ENCODE measurements at regions not wholly inside any gene's neighbourhood (a gene's known extent, or its start where the extent isn't known, plus 50 kb on each side); places are given as distances from the start of the nearest gene placed in this dataset.

- BruUV-seq (replicated peaks): no TSS peak
- no peak overlapping the region for H4K8ac ChIP-seq (ENCODE audit: low read depth in 2 of 2, low read length in 2 of 2)
- H3K4me2 ChIP-seq (ENCODE audit: low read depth, low read length): no peak overlapping the region
- no peaks in the 10 kb centered on the region for H3K36me3 ChIP-seq (ENCODE audit: control insufficient read depth, insufficient read depth, low read length)
- H2AFZ ChIP-seq (replicated peaks; ENCODE audit: low read length, poor library complexity): no peak overlapping the region
- no peak overlapping the region for H2BK5ac ChIP-seq (ENCODE audit: low read depth, low read length, poor library complexity, severe bottlenecking)
- no peak overlapping the region for H4K5ac ChIP-seq (ENCODE audit: low read depth, low read length)
- intact Hi-C loops (cut with micrococcal nuclease) (no loop called here), dilution Hi-C loops (cut with HindIII; ENCODE audit: low sequenced_read_pairs, unreplicated experiment) (no loop called here), in situ Hi-C loops (cut with MboI; ENCODE audit: low sequenced_read_pairs) (no loop called here)
- H3K14ac ChIP-seq (replicated peaks; ENCODE audit: low read depth, low read length): no peak overlapping the region
- H3K18ac ChIP-seq (ENCODE audit: low read depth, low read length): no peak overlapping the region
- H4K91ac ChIP-seq (ENCODE audit: insufficient read depth, low read depth, low read length): no peak overlapping the region
- no peak overlapping the region for H3K9ac ChIP-seq (ENCODE audit: low read depth, low read length)
- 88% methylated on average over 2 of the region's 3 CpGs; no CpG with 5 or more reads in 1 of the 2 experiments for WGBS, 2 experiments (ENCODE audit: extremely low coverage in 2 of 2, insufficient read length in 1 of 2)
- H3K56ac ChIP-seq (ENCODE audit: extremely low read depth, insufficient read depth, low read length): no peak overlapping the region
- ChIA-PET CTCF (no interaction called here), POLR2A (ENCODE audit: unreplicated experiment) (no interaction called here)
- H2BK120ac ChIP-seq (ENCODE audit: low read depth, low read length): no peak overlapping the region
- no peaks in the 10 kb centered on the region for H3K79me1 ChIP-seq (ENCODE audit: low read depth in 1 of 2, low read length in 2 of 2)
- no peaks in the 10 kb centered on the region for H3K4me1 ChIP-seq (ENCODE audit: control insufficient read depth, insufficient read depth, low read length)
- no peak overlapping the region for H2AK9ac ChIP-seq (replicated peaks; ENCODE audit: low read depth, low read length, poor library complexity)
- DNase-seq: no peak
- no peaks in the 10 kb centered on the region; the same call in 1 of the 2 replicates for H3K27me3 ChIP-seq (ENCODE audit: control insufficient read depth, insufficient read depth, low read length)
- no peak overlapping the region for H3K4ac ChIP-seq (ENCODE audit: low read depth, low read length)
- TF ChIP-seq SMC3 (IDR thresholded peaks at IDR 0.05; ENCODE audit: low read depth, low read length): no peak
- no peak for TF ChIP-seq ELK1 (IDR thresholded peaks at IDR 0.05; ENCODE audit: borderline replicate concordance, low read depth, low read length)
- TF ChIP-seq, protein P1, sequence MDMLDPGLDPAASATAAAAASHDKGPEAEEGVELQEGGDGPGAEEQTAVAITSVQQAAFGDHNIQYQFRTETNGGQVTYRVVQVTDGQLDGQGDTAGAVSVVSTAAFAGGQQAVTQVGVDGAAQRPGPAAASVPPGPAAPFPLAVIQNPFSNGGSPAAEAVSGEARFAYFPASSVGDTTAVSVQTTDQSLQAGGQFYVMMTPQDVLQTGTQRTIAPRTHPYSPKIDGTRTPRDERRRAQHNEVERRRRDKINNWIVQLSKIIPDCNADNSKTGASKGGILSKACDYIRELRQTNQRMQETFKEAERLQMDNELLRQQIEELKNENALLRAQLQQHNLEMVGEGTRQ (IDR thresholded peaks at IDR 0.05; ENCODE audit: low read depth, low read length): no peak
- TF ChIP-seq NFE2L2 (IDR thresholded peaks at IDR 0.05; ENCODE audit: low read depth, low read length): no peak
- TF ChIP-seq RFX5 (IDR thresholded peaks at IDR 0.05; ENCODE audit: low read depth, low read length): no peak
- no peak for TF ChIP-seq MAZ (IDR thresholded peaks at IDR 0.05; ENCODE audit: borderline replicate concordance, low read depth, low read length)
- TF ChIP-seq POLR2A (IDR thresholded peaks at IDR 0.05; ENCODE audit: low read depth, low read length): no peak
- no peak for TF ChIP-seq CEBPB (IDR thresholded peaks at IDR 0.05; ENCODE audit: low read depth, low read length)
- no peak for TF ChIP-seq MXI1 (IDR thresholded peaks at IDR 0.05; ENCODE audit: borderline replicate concordance, low read depth, low read length)
- no peak for TF ChIP-seq MAFK (IDR thresholded peaks at IDR 0.05; ENCODE audit: low read depth, low read length)
- TF ChIP-seq BHLHE40 (IDR thresholded peaks at IDR 0.05; ENCODE audit: low read depth, low read length): no peak
- TF ChIP-seq RAD21 (IDR thresholded peaks at IDR 0.05; ENCODE audit: low read length): no peak; the same call in 1 of the 2 replicates
- TF ChIP-seq RCOR1 (IDR thresholded peaks at IDR 0.05; ENCODE audit: insufficient replicate concordance, low read length): no peak
- no peak for TF ChIP-seq CHD1 (IDR thresholded peaks at IDR 0.05; ENCODE audit: low read depth, low read length)
- H3K9me1 ChIP-seq (ENCODE audit: insufficient read depth, low read length): no peaks in the 10 kb centered on the region
- H4K20me1 ChIP-seq (ENCODE audit: insufficient read depth, low read length): no peaks in the 10 kb centered on the region
- H3K4me3 ChIP-seq (ENCODE audit: insufficient read depth, low read depth, low read length): no peak overlapping the region
- no peak overlapping the region for H2BK15ac ChIP-seq (ENCODE audit: low read depth, low read length)
- no peak overlapping the region for H3K23ac ChIP-seq (ENCODE audit: low read depth, low read length)
- no peak overlapping the region for H2BK20ac ChIP-seq (ENCODE audit: low read depth, low read length)
- no peak overlapping the region for H3K27ac ChIP-seq (ENCODE audit: insufficient read depth, low read length)
- no peak for ATAC-seq (ENCODE audit: low read depth)
- no peak overlapping the region for H2AK5ac ChIP-seq (ENCODE audit: low read depth, low read length)
- H3K9me3 ChIP-seq (ENCODE audit: control insufficient read depth, insufficient read depth, low read length): no peaks in the 10 kb centered on the region
Observed at GRCh38 chrX:97743014-97743413, 859.3 kb downstream of the RPA4 start.
